ENCODE measurements at regions not wholly inside any gene's neighbourhood (a gene's known extent, or its start where the extent isn't known, plus 50 kb on each side); places are given as distances from the start of the nearest gene placed in this dataset.

- DNase-seq, result no peak
Measured at GRCh38 chr14:89658977-89659670, 242.1 kb upstream of the FOXN3 start.

GRCh38 chr14:89657014-89657413 lies 240.0 kb upstream of the FOXN3 start:
- no peak for DNase-seq

GRCh38 chr14:89654998-89655397 lies 238.0 kb upstream of the FOXN3 start:
- DNase-seq, result no peak

GRCh38 chr14:89652352-89652751 lies 235.3 kb upstream of the FOXN3 start:
- DNase-seq, result no peak

GRCh38 chr14:89651805-89652204 lies 234.8 kb upstream of the FOXN3 start:
- DNase-seq, result no peak

- no peak for DNase-seq
Measured at GRCh38 chr14:89650077-89650978, 233.3 kb upstream of the FOXN3 start.

GRCh38 chr14:89649451-89650075 lies 232.5 kb upstream of the FOXN3 start:
- DNase-seq, result no peak

- DNase-seq, result no peak
Measured at GRCh38 chr14:89648924-89649323, 231.9 kb upstream of the FOXN3 start.

- DNase-seq, result no peak
Measured at GRCh38 chr14:89648510-89648909, 231.5 kb upstream of the FOXN3 start.

GRCh38 chr14:89646971-89647370 lies 229.9 kb upstream of the FOXN3 start:
- DNase-seq, result no peak

- no peak for DNase-seq
Measured at GRCh38 chr14:89644641-89645040, 227.6 kb upstream of the FOXN3 start.

GRCh38 chr14:89641495-89642175 lies 224.6 kb upstream of the FOXN3 start:
- DNase-seq, result no peak

GRCh38 chr14:89640141-89640540 lies 223.1 kb upstream of the FOXN3 start:
- no peak for DNase-seq

GRCh38 chr14:89639687-89640086 lies 222.7 kb upstream of the FOXN3 start:
- no peak for DNase-seq

GRCh38 chr14:89638891-89639290 lies 221.9 kb upstream of the FOXN3 start:
- no peak for DNase-seq

GRCh38 chr14:89637581-89637980 lies 220.5 kb upstream of the FOXN3 start:
- no peak for DNase-seq

- DNase-seq, result no peak
Measured at GRCh38 chr14:89635615-89636014, 218.6 kb upstream of the FOXN3 start.

- no peak for DNase-seq
Measured at GRCh38 chr14:89634037-89634436, 217.0 kb upstream of the FOXN3 start.

GRCh38 chr14:89630101-89630829 lies 213.2 kb upstream of the FOXN3 start:
- DNase-seq, result no peak

GRCh38 chr14:89629383-89629782 lies 212.3 kb upstream of the FOXN3 start:
- DNase-seq, result no peak

- DNase-seq, result no peak
Measured at GRCh38 chr14:89628521-89628920, 211.5 kb upstream of the FOXN3 start.

GRCh38 chr14:89626233-89626806 lies 209.3 kb upstream of the FOXN3 start:
- DNase-seq, result no peak
